HG02571 (cell line): ENCODE measurements at regions not wholly inside any gene's neighbourhood (a gene's known extent, or its start where the extent isn't known, plus 50 kb on each side); places are given as distances from the start of the nearest gene placed in this dataset.

Experiments used
- ATAC-seq: cut with Tn5 transposase; IDR thresholded peaks from one replicate; pipeline ENCODE4 v1.9.1; 2021; ENCODE audit warnings: mild to moderate bottlenecking, moderate library complexity; ENCODE audit not compliant: unreplicated experiment

GRCh38 chr2:196433116-196433515, 206.4 kb upstream of the CCDC150 start:
- no peak for ATAC-seq

- ATAC-seq, result no peak
Observed at GRCh38 chr2:196434217-196434616, 205.3 kb upstream of the CCDC150 start.

GRCh38 chr2:196435189-196435588, 204.3 kb upstream of the CCDC150 start:
- no peak for ATAC-seq

GRCh38 chr2:196437626-196438025, 201.9 kb upstream of the CCDC150 start:
- no peak for ATAC-seq

GRCh38 chr2:196439760-196440159, 199.8 kb upstream of the CCDC150 start:
- no peak for ATAC-seq

- peak; percentile 48 for ATAC-seq
Observed at GRCh38 chr2:196440413-196440812, 199.1 kb upstream of the CCDC150 start.

GRCh38 chr2:196441527-196441926, 198.0 kb upstream of the CCDC150 start:
- ATAC-seq, result peak; percentile 50

GRCh38 chr2:196442211-196442610, 197.3 kb upstream of the CCDC150 start:
- ATAC-seq, result no peak

GRCh38 chr2:196444442-196444841, 195.1 kb upstream of the CCDC150 start:
- ATAC-seq, result no peak

GRCh38 chr2:196445991-196446390, 193.5 kb upstream of the CCDC150 start:
- no peak for ATAC-seq

GRCh38 chr2:196448407-196449079, 191.0 kb upstream of the CCDC150 start:
- ATAC-seq, result no peak

- no peak for ATAC-seq
Observed at GRCh38 chr2:196449083-196449482, 190.4 kb upstream of the CCDC150 start.

- ATAC-seq, result no peak
Observed at GRCh38 chr2:196452758-196453157, 186.8 kb upstream of the CCDC150 start.

- peak; percentile 63 for ATAC-seq
Observed at GRCh38 chr2:196453613-196454047, 185.9 kb upstream of the CCDC150 start.

- no peak for ATAC-seq
Observed at GRCh38 chr2:196454492-196454891, 185.0 kb upstream of the CCDC150 start.

GRCh38 chr2:196459539-196459938, 180.0 kb upstream of the CCDC150 start:
- no peak for ATAC-seq

GRCh38 chr2:196463706-196464105, 175.8 kb upstream of the CCDC150 start:
- ATAC-seq, result no peak

- no peak for ATAC-seq
Observed at GRCh38 chr2:196464311-196464710, 175.2 kb upstream of the CCDC150 start.

GRCh38 chr2:196466581-196466980, 172.9 kb upstream of the CCDC150 start:
- ATAC-seq, result no peak

GRCh38 chr2:196468394-196468793, 171.1 kb upstream of the CCDC150 start:
- no peak for ATAC-seq

GRCh38 chr2:196473617-196474016, 165.9 kb upstream of the CCDC150 start:
- ATAC-seq, result no peak

GRCh38 chr2:196475611-196476010, 163.9 kb upstream of the CCDC150 start:
- no peak for ATAC-seq

- ATAC-seq, result no peak
Observed at GRCh38 chr2:196478588-196478987, 160.9 kb upstream of the CCDC150 start.
